NCI-H69 (cell line): ENCODE measurements at regions not wholly inside any gene's neighbourhood (a gene's known extent, or its start where the extent isn't known, plus 50 kb on each side); places are given as distances from the start of the nearest gene placed in this dataset.
A peak's percentile ranks its signal among the peaks of the same experiment; 100 is the strongest.
"Not testable (repeated sequence)": the region's sequence is repeated elsewhere in the genome, so short reads cannot be mapped to it uniquely, and the experiment has no call there.

Experiments used
- DNase-seq: peaks from one replicate; lab custom pipeline; 2025; lab: John Stamatoyannopoulos, UW

DNA sequence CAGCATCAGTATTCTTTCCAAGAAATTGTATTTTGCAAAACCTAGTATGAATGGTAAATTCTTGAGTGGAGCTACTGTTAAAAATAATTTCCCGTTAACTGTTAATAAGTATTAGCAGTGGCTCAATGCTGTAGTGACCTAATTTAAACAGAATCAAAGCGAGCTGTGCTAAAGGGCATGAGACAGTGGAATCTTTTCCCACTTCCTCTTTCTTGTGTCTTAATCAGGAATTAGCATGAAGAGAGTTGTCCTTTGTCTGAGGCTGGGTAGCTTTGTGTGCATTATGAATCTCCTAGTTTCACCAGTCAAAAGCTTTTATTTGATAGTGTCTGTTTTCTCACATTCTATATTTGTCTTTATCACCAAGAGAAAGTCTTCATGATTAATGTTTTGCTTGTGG lies 298.8 kb upstream of the GCFC2 start:
- no peak for DNase-seq

DNA sequence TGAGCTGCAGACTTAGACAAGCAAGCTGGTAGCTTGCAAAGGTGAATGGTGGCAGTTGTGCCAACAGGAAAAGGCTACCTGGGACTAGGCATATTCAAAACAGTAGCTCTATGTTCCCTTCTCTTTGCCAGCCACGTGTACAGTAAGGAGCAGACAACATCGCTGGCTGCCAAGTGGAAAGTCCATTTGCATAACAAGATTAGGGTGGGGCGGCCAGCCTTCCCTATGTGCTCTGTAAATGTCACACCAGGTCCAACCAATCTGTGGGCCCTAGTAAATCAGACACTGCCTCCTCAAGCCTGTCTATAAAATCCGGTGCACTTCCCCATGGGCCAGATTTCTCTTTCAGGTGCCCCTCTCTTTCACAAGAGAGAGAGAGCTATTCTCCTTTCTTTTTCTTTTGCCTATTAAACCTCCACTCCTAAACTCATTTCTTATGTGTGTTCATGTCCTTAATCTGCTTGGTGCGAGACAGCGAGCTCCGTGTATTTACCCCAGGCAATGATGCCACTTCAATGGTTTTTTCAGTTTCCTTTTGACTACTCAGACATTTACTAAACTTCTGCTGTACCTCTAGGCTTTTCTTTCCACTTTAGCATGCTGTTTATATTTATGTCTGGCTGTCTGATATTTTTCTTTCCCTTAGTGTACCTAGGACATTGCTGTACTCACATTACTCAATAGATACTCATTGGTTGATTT lies 297.4 kb upstream of the GCFC2 start:
- DNase-seq = no peak

- no peak for DNase-seq
Observed at GRCh38 chr2:76000425-76000824, 289.7 kb upstream of the GCFC2 start.

DNA sequence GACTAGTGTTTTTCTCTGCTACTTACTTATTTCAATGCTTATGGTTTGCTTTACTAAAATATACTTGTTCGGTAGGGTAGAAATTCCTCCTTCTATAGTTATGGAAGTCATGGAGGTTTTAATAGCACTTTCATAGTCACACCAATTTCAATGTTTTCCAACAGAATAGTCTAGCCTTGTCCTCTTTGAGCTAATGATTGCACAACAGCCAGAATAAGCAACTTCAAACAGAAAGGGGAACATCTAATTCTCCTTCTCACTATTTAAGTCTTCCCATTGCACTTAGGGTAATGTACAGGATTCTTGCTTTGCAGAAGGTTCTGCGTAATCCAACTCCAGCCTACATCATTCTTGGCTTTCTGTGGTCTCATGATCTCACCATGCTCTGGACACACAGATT lies 287.7 kb upstream of the GCFC2 start:
- DNase-seq = no peak

DNA sequence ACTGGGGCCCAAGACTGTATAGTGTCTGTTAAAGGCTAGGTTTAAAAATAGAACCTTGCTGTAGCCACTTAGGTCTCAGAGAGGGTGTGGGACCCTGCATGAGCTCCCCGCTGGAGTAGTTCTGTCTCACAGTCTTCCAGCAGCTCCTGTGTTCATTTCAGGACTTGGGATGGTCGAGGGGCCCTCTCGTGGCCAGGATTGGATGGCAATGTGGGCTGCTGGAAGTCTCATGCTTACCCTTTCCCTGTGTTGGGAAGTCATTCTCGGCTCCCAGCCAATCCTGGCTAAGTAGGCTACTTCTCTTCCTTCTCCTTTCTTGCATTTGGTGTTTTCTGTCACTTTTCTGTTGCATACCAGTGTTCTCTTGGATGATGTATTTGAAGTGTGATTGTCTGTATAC lies 284.0 kb upstream of the GCFC2 start:
- DNase-seq = no peak

DNA sequence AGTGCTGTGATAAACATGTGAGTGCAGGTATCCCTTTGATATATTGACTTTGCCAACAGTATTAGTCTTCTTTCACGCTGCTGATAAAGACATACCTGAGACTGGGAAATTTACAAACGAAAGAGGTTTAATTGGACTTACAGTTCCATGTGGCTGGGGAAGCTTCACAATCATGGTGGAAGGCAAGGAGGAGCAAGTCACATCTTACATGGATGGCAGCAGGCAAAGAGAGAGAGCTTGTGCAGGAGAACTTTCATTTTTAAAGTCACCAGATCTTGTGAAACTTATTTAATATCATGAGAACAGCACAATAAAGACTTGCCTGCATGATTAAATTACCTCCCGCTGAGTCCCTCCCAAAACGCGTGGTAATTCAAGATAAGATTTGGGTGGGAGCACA lies 277.9 kb upstream of the GCFC2 start:
- not testable (repeated sequence) for DNase-seq

DNA sequence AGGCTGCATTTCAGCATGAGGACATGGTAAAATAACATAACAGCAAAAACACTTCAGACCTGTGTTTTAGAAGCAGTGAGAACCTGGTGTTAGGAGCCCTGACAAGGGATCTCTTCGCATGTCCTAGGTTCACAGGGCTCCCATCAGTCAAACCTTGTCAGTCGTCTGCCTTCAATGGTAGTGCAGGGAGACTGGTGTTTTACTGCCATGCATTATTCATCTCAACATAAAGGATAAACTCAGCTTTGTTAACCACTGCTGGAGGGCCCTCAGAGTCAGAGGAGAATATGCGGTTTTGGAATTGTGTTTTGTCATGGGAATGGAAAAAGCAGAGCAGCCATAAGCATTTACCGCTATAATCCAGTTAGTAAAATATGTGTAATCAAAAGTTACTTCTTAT lies 275.9 kb upstream of the GCFC2 start:
- no peak for DNase-seq

DNA sequence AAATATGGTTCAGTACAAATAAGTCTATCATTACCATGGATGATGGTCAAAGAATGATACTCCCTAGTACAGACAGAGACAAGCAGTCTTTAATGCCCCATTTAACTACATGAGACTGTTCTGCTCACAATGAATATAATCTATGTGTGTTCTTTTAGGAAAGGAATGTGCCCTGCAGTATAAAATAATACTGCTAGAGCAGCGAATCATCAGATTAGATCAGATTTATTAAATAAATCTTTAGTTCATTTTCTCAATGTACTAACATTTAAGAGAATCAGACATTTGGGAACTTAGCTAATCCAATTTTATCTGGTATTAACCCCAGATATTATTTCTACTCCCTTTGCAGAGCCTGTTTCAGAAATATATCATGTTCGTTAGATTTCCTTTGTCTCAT lies 272.0 kb upstream of the GCFC2 start:
- no peak for DNase-seq

DNA sequence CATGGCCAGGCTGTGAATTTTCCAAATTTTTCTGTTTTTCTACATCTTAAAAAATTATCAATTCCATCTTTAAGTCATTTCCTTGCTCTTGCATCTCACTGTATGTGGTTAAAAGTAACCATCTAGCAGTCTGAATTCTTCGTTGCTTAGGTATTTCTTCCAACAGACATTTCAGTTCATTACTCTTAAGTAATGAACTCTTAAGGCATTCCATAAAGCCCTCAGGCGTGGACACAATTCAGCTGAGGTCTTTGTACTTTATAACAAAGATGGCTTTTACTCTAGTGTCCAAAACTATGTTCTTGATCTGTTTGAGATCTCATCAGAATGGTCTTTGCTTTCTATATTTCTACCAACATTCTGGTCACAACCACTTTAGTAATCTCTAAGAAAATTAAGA lies 253.9 kb upstream of the GCFC2 start:
- no peak for DNase-seq

DNA sequence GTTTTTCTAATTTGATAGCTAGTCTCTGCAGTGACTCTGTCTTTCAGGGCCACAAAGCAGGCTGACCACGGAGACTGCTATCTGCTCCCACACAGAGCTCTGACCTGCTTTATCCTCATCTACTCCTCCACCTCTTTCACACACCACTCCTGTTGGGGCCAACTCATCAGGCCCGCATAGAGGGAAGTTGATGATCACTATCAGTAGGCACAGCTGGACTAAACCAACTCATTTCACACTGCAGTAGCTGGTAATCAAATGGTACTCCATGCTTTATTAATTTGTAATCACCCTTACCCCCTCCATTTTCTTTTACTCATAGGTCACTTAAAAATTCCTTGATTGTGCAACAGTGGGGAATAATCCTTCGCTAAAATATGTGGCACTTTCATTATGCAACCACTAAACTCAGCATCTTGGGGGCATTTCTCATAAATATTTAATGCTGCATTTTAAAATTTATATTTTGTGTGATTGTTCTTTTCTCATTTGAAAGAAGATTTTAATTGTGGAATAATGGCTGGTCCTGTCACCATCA lies 249.8 kb upstream of the GCFC2 start:
- DNase-seq = no peak

DNA sequence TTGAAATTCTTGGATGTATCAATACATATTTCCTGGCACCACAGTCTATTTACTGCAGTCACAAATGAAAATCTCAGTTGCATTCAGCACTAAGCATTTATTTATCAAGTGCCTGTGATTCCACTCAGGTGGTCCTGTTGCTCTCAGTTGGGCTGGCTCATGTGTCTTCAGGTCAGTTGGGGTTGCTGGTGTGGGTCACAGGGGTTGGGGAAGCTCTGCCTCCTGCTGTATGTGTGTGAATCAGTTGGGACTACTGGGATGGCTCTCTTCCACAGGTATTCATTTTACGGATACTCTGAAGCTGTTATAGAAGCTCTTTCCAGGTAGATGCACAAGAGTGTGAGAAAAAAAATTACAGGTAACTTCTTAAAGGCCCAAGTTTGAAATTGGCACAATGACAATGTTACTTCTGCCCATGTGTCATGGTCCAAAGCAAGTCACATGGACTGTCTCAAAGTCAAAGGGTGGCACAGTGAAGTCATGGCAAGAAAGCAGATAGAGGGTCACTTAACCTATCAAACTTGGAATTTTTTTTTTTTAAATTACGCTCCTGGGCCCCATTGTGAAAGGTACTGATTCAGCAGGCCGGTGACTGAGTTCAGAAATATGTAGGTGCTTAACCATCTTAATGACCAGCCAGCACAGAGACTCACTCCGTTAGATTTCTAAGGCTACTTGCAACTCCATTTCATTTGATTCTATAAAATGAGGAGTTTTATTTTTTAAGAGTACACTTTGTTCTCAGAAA lies 249.2 kb upstream of the GCFC2 start:
- no peak for DNase-seq

GRCh38 chr2:75954761-75955160 lies 244.0 kb upstream of the GCFC2 start:
- DNase-seq = no peak

- DNase-seq = no peak
Observed at GRCh38 chr2:75952173-75952572, 241.5 kb upstream of the GCFC2 start.

DNA sequence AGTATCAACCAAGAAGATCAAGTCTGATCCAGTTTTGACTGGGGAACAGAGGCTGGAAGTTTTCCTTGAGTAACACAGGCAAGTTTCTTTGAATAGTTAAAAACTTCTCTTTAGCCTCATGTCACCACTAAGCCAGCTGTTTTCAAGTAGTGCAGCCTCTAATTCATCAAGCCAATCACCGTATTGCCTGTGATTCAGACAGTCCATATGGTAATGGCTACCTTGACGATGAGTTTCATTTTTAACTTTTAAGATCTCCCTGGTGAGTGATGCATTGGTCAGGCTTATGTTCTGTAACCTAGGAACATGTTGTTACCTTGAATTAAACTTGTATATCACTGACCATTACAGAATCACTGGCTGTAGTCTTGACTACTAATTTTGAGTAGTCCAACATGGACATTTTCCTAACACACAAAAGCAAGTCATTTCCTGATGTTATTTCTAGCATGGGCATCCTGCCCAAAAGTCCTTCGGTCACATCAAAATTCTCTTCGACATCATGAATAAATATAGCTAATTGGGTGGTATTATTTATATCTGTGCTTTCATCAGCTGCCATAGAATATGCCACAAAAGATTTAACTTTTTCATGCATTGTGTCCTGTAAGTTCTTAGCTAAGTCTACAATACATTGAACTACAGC lies 238.8 kb upstream of the GCFC2 start:
- DNase-seq = no peak

DNA sequence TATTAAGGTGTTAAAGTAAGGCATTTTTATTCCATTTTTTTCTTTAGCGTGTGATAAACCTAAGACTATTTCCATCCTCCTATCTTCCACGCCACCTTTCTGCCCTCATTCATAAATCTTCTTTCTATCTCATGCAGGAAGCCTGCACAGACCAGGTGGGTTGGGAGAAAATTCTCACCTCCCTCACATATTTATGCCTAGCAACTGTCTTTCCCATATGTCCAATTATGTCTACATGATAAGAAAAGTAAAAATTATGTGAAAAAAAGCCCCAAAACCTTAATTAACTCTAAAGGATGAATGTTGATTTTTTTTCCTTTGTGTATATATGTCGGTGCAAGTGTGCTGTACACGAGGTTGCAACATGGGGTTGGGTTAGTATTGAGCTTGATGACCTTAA lies 225.6 kb upstream of the GCFC2 start:
- DNase-seq = no peak

DNA sequence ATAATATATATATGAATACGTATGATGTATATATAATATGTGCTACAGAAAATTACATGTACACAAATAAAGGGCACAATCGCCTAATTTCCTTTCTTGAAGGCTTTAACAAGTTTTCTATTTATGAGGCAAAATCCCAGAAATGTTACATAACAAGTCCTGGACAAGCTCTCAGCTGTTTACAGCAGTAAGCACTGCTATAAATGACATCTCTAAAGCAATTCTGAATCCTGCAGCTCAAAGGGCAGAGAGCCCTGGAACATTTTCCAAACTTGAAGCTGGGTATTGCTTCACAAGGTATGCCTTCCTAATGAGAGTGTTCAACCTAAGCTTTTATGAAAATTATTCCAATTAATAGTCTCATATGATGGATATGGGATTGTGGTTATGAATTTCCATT lies 222.3 kb upstream of the GCFC2 start:
- no peak for DNase-seq

- DNase-seq = no peak
Observed at GRCh38 chr2:75928093-75928492, 217.4 kb upstream of the GCFC2 start.

- no peak for DNase-seq
Observed at GRCh38 chr2:75925331-75926024, 214.8 kb upstream of the GCFC2 start.

- no peak for DNase-seq
Observed at GRCh38 chr2:75922191-75922590, 211.5 kb upstream of the GCFC2 start.

- peak; percentile 66 for DNase-seq
Observed at GRCh38 chr2:75920859-75921551, 210.3 kb upstream of the GCFC2 start.

DNA sequence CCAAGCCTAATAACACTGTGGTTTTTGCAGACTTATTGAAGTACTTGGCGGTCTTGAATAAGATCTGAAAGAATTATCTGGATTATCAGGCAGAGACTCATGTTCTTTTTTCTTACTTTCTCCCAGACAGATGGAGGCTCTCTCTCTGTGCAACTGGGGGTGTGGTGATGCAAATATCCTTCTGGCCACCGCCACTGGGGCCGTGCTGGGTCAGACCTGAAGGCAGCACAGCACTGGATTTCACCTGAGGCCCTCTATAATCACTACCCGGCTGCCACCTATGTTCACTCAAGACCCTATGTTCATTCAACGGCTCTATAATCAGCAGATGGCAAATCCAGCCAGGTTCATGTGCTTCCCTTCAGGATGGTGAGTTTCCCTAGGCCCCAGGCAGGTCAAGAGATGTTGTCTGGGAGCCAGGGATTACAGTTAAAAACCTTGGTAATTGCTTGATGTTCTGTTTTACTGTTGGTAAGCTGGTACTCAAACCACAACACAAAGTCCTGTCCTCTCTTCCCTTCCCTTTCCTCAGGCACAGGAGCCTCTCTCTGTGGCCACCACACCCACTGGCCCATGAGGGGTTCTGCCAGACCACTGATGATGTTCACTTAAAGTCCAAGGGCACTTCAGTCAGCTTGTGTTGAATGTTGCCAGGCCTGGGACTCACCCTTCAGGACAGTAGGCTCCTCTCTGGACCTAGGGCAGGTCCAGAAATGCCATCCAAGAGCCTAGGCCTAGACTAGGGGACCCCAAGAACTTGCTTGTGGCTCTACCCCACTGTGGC lies 205.3 kb upstream of the GCFC2 start:
- DNase-seq = no peak
